ENCODE measurements at regions not wholly inside any gene's neighbourhood (a gene's known extent, or its start where the extent isn't known, plus 50 kb on each side); places are given as distances from the start of the nearest gene placed in this dataset.

DNA sequence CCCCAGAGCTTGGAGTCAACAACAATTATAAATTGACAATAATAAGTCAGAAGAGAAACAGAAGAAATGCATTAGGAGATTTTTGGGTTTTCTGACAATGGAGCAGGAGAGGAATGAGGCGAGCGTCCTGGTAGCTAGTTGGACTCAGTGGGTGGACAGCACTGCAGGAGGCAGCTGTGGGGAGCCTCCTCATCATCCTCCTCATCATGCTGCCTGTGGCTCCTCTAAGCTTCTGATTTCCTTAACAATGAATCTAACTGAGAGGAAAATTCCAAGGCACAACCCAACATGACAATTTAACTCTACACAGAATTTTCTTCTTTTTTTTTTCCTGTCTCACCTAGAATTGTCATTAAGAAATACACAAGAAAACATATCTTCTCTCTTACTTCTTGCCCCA, 357.1 kb upstream of the NOCT start:
- no peak for TF ChIP-seq POLR2AphosphoS5 (IDR thresholded peaks at IDR 0.05; ENCODE audit: low read depth, low read length)
- no peak for TF ChIP-seq REST (IDR thresholded peaks at IDR 0.05; ENCODE audit: insufficient read depth in 1 of 2, low read depth in 2 of 2, low read length in 2 of 2)
- TF ChIP-seq SIN3A (IDR thresholded peaks at IDR 0.05; ENCODE audit: borderline replicate concordance, insufficient read depth, low read length): no peak

Measured in PFSK-1 (cell line).